Psoas muscle (tissue), 7 donors: ENCODE measurements at regions not wholly inside any gene's neighbourhood (a gene's known extent, or its start where the extent isn't known, plus 50 kb on each side); places are given as distances from the start of the nearest gene placed in this dataset.
A peak's percentile ranks its signal among the peaks of the same experiment; 100 is the strongest.

Experiments
- ATAC-seq, 4 donors: fragments of 200-7000 bp; cut with Tn5 transposase; one replicate each; pipeline ENCODE4 v1.9.1; 2020; ENCODE audit warnings: moderate library complexity in 3 of 4, mild to moderate bottlenecking in 2 of 4
- DNase-seq, 2 donors: peaks; one replicate each; pipeline ENCODE4 v3.0.0-alpha.2; 2020
- H3K27ac ChIP-seq: fragments of 200-600 bp; one replicate; pipeline ENCODE4 v1.8.0; 2022
- H3K27me3 ChIP-seq, 3 donors: fragments of 200-600 bp in 1 of 3; one replicate each; pipeline versions ENCODE4 v1.6.1 to v1.8.0; 2013 to 2022; ENCODE audit warnings: low read length in 2 of 3, mild to moderate bottlenecking in 2 of 3, moderate library complexity in 1 of 3; ENCODE audit not compliant: insufficient read depth in 3 of 3
- H3K36me3 ChIP-seq, 2 donors: fragments of 200-600 bp in 1 of 2; one replicate each; pipeline versions ENCODE4 v1.6.1 to v1.8.0; 2013 to 2022; ENCODE audit warnings: low read depth in 1 of 2, mild to moderate bottlenecking in 1 of 2, moderate library complexity in 1 of 2; ENCODE audit not compliant: insufficient read depth in 1 of 2
- H3K4me1 ChIP-seq: fragments of 200-600 bp; one replicate; pipeline ENCODE4 v1.8.0; 2022
- H3K4me3 ChIP-seq: fragments of 200-600 bp; one replicate; pipeline ENCODE4 v1.8.0; 2022; ENCODE audit warnings: mild to moderate bottlenecking
- H3K9me3 ChIP-seq: fragments of 200-600 bp; one replicate; pipeline ENCODE4 v1.8.0; 2022
- CTCF ChIP-seq: fragments of 200-600 bp; IDR thresholded peaks from one replicate; pipeline ENCODE4 v1.8.0; 2022; ENCODE audit warnings: antibody characterized with exemption
- WGBS, 3 donors: extraction: QIAGEN DNeasy Blood & Tissue Kit; methylation state at CpG; one replicate each; pipeline versions ENCODE4 v1.1.6 to v1.1.7; 2013; 5-methylcytosine and 5-hydroxymethylcytosine counted together
- intact Hi-C, 2 donors: fragments of 100-400 bp; cut with DNase I; formaldehyde crosslinking; loops; one replicate each; pipeline versions ENCODE4 v1.11.0 to v1.14.2; 2022
- donor health status: healthy with polysubstance abuse.
- donor health status: DM: no; HTN: no; CAD: no; lungs with moderate emphysema.
- donor health status: Bipolar disorder and iron deficiency.
- donor health status: healthy.
- donor health status: DM: yes; HTN: yes; CAD: no.
- donor health status: DM: no; HTN: no; CAD: no.
- donor health status: DM: yes; HTN: yes; CAD: no.

- H3K4me3 ChIP-seq = peak overlapping the region; percentile 23
- H3K27me3 ChIP-seq = no peaks in the 10 kb centered on the region
- H3K36me3 ChIP-seq = peaks cover 0 to 25% of the 10 kb centered on the region in 2 donors
- ATAC-seq (no peak), DNase-seq (no peak)
- intact Hi-C loops = no loop called here
- no peak for TF ChIP-seq CTCF
- H3K4me1 ChIP-seq = peaks cover 78% of the 10 kb centered on the region
- H3K9me3 ChIP-seq = no peaks in the 10 kb centered on the region
- H3K27ac ChIP-seq = peak overlapping the region; percentile 94
- WGBS, 3 donors = 67 to 92% (median 79%) methylated on average over 3 of the region's 3 CpGs
Measured at GRCh38 chr7:130902755-130903357, 168.8 kb upstream of the KLF14 start.

GRCh38 chr7:130903358-130903974 is 169.5 kb upstream of the KLF14 start:
- intact Hi-C loops = no loop called here
- DNase-seq (no peak), ATAC-seq (peak; percentile 65 to 79 (median 78))
- peak overlapping the region; percentile 23 for H3K4me3 ChIP-seq
- peaks cover 75% of the 10 kb centered on the region for H3K4me1 ChIP-seq
- no peaks in the 10 kb centered on the region for H3K27me3 ChIP-seq
- peaks cover 0 to 25% of the 10 kb centered on the region in 2 donors for H3K36me3 ChIP-seq
- TF ChIP-seq CTCF = no peak
- H3K9me3 ChIP-seq = no peaks in the 10 kb centered on the region
- H3K27ac ChIP-seq = peak overlapping the region; percentile 94
- WGBS, 3 donors = 34 to 47% (median 38%) methylated on average over 8 of the region's 8 CpGs

GRCh38 chr7:130904031-130904757 is 170.2 kb upstream of the KLF14 start:
- H3K27ac ChIP-seq = peak overlapping the region; percentile 94
- peak overlapping the region; percentile 32 for H3K4me3 ChIP-seq
- TF ChIP-seq CTCF = no peak
- H3K27me3 ChIP-seq = no peaks in the 10 kb centered on the region
- H3K9me3 ChIP-seq = no peaks in the 10 kb centered on the region
- peaks cover 76% of the 10 kb centered on the region for H3K4me1 ChIP-seq
- peak; percentile 56 to 74 (median 70) for ATAC-seq
- 21 to 45% (median 25%) methylated on average over 9 of the region's 9 CpGs for WGBS, 3 donors
- peak in 1 of 2 donors; percentile 79 for DNase-seq
- H3K36me3 ChIP-seq = peaks cover 0 to 31% of the 10 kb centered on the region in 2 donors
- intact Hi-C loops = no loop called here

DNA sequence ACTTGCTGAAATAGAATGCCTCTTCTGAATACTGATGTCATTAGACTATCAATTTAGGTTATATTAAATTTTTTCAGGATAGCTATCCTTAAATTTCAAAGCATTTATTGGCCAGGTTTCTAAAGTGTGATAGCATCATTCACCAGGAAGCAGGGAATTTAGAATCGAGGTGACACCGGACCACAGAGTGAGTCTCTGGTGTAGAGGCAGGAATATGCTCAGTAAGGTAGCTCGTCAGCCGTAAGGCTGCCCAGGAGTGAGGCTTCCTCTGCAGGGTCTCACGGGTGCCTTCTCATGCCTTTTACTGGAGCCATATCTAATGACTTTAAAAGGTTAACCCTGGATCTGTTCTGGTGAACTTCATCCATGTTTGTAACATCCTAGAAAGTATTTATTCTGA is 170.8 kb upstream of the KLF14 start:
- Histone ChIP-seq H3K36me3 (peaks cover 0 to 33% of the 10 kb centered on the region in 2 donors), H3K4me3 (peak overlapping the region; percentile 32), H3K27ac (peak overlapping the region; percentile 94), H3K9me3 (no peaks in the 10 kb centered on the region), H3K27me3 (no peaks in the 10 kb centered on the region), H3K4me1 (peaks cover 74% of the 10 kb centered on the region)
- DNase-seq (no peak), ATAC-seq (no peak)
- no peak for TF ChIP-seq CTCF
- WGBS, 3 donors = 60 to 78% (median 63%) methylated on average over 5 of the region's 5 CpGs
- intact Hi-C loops = no loop called here
